ENCODE measurements at regions not wholly inside any gene's neighbourhood (a gene's known extent, or its start where the extent isn't known, plus 50 kb on each side); places are given as distances from the start of the nearest gene placed in this dataset.

DNA sequence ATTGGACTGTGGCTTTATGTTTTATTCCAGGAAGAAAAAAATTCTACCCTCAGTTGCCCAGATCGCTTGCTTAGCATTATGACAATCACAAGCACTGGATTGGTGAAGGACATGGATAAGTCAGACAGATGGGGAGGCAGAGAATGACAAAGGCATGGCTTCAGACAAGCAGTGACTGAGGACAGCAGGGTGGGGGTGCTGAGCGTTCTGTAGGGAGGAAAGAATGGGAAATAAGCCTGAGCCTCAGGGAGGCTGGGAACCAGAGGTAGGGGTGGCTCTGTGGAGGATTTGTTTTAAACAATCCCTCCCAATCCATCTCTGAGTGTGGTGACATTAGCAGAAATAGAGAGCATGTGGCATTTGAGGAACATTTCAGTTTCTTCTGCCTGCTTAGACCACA lies 896.9 kb downstream of the CCSER2 start:
- TF ChIP-seq, protein P1, sequence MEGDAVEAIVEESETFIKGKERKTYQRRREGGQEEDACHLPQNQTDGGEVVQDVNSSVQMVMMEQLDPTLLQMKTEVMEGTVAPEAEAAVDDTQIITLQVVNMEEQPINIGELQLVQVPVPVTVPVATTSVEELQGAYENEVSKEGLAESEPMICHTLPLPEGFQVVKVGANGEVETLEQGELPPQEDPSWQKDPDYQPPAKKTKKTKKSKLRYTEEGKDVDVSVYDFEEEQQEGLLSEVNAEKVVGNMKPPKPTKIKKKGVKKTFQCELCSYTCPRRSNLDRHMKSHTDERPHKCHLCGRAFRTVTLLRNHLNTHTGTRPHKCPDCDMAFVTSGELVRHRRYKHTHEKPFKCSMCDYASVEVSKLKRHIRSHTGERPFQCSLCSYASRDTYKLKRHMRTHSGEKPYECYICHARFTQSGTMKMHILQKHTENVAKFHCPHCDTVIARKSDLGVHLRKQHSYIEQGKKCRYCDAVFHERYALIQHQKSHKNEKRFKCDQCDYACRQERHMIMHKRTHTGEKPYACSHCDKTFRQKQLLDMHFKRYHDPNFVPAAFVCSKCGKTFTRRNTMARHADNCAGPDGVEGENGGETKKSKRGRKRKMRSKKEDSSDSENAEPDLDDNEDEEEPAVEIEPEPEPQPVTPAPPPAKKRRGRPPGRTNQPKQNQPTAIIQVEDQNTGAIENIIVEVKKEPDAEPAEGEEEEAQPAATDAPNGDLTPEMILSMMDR (IDR thresholded peaks at IDR 0.05): no peak

- TF ChIP-seq, protein P1 (IDR thresholded peaks at IDR 0.05): no peak
These were observed 898.2 kb downstream of the CCSER2 start for GRCh38 chr10:85226596-85226995.

GRCh38 chr10:85228726-85229125 lies 900.3 kb downstream of the CCSER2 start:
- TF ChIP-seq, protein P1 (IDR thresholded peaks at IDR 0.05): no peak

DNA sequence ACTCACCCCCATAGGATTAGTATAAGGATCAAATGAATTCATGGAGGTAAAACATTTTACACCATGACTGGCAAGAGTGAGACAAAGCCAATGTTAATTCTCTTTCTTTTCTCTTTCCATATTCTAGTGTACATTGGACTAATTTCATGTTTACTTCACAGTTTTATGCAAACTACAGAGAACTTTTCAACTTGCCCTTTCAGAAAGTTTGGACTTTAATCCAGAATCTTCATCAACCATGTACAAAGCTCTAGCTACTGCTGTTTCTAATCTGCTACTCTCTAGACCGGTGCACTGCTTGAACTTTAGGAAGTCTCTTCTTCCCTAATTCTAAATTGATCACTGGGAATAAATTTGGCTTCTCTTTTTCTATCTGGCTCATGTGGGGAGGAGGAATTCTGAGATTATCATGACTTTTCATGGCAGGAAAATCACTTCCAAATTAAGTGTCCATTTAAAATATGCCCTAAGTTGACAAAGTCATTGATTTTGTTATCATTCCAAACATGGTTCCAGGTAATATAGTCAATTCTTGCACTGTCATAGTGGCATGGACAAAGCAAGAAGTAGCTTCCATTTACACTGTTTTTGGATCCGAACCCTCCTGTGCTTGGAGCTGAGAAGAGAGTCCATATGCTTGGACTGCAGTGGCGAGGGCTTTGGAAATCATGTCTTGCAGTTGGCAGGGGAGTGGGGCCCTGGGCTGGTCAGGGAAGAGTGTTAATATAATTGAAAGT lies 903.3 kb downstream of the CCSER2 start:
- TF ChIP-seq, protein P1 (IDR thresholded peaks at IDR 0.05): no peak

- TF ChIP-seq, protein P1 (IDR thresholded peaks at IDR 0.05): no peak
These were observed 906.9 kb downstream of the CCSER2 start for GRCh38 chr10:85235258-85235657.

- TF ChIP-seq, protein P1 (IDR thresholded peaks at IDR 0.05): no peak
These were observed 910.3 kb downstream of the CCSER2 start for GRCh38 chr10:85238676-85239075.

GRCh38 chr10:85250304-85250703 lies 921.9 kb downstream of the CCSER2 start:
- TF ChIP-seq, protein P1 (IDR thresholded peaks at IDR 0.05): no peak

DNA sequence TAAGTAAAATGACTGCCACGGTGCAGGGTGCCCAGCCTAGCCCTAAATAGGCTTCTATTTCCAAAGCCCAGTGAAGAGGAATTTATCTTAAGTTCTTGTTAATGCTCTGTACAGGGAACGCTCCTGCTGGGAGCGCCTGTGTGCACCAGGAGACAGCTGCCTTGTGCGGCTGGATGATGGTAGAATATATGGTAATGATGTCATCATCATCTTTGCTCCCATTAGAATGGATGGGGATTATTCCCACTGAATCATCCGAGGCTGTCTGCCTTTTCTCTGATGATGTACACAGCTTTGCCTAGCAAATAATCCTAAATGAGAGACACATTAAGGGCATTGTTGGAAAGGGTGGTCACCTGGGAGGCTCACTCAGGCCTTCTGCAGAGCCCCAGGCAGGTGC lies 928.1 kb downstream of the CCSER2 start:
- TF ChIP-seq, protein P1 (IDR thresholded peaks at IDR 0.05): no peak

Data from LNCAP (cell line).